Colon (tissue), 2 donors: ENCODE measurements at regions not wholly inside any gene's neighbourhood (a gene's known extent, or its start where the extent isn't known, plus 50 kb on each side); places are given as distances from the start of the nearest gene placed in this dataset.

Experiments used
- FAIRE-seq: peaks from 2 replicates; lab custom pipeline; 2012; peaks lifted over from hg19 to GRCh38; lab: Jason Lieb, UNC
- donor health status: control.
- donor health status: control.

- FAIRE-seq = no peak
Measured at GRCh38 chr7:19852192-19852591, 78.8 kb upstream of the TMEM196 start.

GRCh38 chr7:19851504-19851903 lies 78.1 kb upstream of the TMEM196 start:
- no peak for FAIRE-seq

GRCh38 chr7:19834566-19834965 lies 61.1 kb upstream of the TMEM196 start:
- FAIRE-seq = no peak

GRCh38 chr7:19830604-19831003 lies 57.2 kb upstream of the TMEM196 start:
- FAIRE-seq = no peak
